HG03045 (cell line): ENCODE measurements at regions not wholly inside any gene's neighbourhood (a gene's known extent, or its start where the extent isn't known, plus 50 kb on each side); places are given as distances from the start of the nearest gene placed in this dataset.

Experiments
- ATAC-seq: cut with Tn5 transposase; IDR thresholded peaks from one replicate; pipeline ENCODE4 v1.9.1; 2021; ENCODE audit warnings: mild to moderate bottlenecking, moderate library complexity; ENCODE audit not compliant: unreplicated experiment

DNA sequence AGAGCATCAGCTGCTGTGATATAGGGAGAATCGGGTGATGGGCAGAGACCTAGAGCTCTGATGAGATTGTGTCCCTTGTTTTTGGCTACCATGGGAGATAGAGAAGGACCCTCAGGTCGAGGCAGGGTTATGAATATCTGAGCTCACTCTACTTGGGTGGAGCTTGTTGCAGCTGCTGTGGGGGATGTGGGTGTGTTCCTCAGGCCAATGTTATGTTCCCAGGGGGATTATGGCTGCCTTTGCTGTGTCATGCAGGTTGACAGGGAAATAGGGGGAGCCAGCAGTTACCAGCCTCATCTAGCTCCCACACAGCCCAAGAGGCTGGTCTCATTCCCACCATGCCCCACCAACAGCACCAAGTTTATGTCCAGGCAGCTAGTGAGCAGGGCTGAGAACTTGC lies 131.5 kb downstream of the TRIM42 start:
- ATAC-seq, result no peak

DNA sequence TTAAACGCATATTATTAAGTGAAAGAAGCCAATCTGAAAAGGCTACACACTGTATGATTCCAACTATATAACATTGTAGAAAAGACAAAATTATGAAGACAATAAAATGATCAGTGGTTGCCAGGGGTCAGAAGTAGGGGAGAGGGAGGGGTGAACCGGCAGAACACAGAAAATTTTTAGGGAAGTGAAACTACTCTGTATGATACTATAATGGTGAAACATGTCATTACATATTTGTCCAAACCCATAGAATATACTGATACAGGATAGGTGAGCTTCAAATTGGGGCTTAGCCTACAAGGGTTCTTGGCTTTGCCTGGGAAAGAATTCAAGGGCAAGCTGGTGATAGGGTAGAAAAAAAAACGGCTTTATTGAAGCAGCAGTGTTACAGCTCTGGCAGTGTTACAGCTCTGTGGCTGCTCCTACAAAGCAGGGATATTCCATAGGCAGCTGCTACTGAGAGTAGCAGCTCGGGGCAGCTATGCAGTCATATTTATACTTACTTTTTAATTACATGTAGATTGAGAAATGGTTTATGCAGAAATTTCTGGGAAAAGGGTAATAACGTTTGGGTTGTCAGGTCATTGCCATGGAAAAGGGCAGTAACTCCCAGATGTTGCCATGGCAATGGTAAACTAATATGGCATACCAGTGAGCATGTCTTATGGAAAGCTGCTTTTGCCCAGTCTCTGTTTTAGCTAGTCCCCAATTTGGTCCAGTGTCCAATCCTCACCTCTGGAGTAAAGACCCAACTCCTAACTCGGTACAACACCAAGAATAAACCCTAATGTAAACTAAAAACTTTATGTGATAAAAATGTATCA lies 125.1 kb upstream of the SLC25A36 start:
- ATAC-seq, result no peak

DNA sequence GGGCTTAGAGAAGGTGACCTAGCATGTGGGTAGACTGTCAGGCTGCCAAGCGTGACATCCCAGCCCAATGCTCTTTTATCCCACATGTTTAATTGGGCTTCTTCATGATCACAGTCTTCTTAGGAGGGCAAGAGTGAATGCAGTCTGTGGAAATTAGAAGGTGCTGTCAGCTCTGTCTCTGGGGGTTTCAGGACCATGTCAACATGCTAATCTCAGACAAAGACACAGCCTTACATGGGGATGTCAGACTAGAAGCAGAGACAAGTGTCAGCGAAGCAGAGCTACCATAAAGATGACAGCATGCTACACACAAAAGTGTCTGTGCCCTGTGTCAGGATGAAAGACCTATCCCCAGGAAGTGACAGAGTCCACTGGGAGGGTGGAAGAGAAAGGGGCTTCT lies 120.1 kb upstream of the SLC25A36 start:
- no peak for ATAC-seq

DNA sequence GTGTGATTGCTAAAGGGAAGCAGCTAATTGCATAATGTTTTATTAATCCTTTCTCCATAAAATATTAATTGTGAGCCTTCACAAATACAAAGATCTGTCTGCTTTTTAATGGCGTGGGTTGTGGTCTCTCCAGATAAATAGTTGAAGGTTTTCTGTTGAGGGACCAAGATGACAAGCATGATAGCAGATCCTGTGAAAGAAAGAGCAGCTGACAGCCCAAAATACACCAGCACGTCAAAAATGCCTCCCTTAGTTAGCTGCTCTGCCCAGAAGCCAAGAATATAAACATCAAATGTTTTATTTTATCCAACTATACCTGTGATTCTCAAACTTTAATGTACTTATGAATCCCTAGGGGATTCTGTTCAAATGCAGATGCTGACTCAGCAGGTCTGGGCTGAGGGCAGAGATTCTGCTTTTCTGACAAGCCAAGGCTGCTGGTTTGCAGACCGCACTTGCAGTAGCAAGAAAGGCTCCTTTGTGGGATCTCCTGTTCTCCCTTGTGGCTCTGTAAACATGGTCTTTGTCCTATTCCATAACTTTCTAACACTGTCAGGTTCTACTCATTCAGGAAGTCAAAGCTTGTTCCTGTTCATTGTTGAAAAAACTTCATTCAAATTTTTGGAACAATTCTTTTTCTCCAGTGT lies 119.1 kb upstream of the SLC25A36 start:
- ATAC-seq, result no peak

DNA sequence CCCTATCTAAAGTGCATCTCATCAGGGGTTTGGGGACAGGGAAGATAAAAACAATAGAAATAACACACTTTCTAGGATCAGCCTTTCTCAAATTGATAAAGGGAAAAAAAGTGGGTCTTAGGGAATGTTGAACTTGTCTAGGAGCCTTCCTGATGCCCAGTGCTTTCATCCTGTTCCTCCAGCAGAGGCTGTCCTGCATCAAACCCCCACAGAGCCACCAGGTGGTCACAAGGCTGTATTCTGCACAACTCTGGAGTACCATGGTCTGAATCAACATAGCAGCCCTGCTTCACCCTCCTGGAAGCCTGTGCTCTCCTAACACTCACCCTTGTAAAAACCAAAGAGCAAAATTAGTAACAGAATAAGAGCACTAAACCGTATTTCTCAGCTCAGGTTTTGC lies 118.5 kb upstream of the SLC25A36 start:
- ATAC-seq, result no peak

DNA sequence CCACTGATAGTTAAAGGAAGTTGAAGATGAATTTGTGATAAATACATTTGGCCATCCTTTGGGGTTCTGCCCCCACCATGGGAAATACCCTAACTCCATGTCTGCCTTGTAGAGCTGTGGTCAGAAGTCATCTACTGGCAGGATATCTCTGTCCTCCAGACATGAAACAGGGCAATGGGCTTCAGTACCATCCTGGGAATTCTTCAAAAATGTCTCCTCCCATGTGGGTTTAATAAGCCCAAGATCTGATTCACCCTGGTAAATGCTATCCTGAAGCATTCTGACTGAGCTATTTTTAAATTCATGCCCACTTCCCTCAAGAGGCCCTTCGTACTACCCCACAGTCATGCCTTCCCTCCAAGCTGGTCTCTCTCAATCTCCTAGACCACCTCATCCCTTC lies 113.7 kb upstream of the SLC25A36 start:
- no peak for ATAC-seq

DNA sequence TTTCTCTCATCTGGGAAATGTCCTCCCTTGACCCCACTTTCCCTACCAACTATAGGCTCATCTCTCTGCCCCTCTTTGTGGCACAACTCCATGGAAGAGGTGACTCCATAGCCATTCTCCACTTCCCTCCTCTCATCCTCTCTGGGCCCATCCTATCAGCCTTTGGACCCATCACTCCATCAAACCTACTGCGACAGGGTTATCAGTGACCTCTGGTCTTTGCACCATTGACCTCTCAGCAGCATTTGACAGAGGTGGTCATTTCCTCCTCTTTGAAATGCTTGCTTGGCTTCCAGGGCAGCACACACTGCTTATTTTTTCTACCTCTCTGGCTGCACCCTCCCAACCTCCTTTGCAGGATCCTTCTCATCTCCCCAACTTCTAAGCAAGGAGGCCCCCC lies 113.1 kb upstream of the SLC25A36 start:
- ATAC-seq, result no peak

DNA sequence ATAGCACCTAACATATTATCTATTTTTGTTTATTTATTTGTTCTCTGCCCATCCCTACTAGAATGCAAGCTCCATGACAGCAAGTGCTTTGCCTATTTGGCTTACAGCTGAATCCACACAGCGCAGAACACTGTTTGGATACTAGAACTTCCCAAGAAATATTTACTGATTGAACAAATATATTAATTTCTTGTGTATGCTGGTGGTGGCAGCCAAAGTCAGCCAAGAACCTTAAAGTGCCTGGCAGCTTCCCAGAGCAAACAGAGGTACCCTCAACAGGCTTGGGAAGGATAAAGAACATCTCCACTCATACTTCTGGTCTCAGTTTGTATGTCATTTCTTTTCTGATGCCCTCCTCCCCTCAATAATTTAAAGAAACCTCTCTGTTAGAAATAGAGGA lies 111.8 kb upstream of the SLC25A36 start:
- no peak for ATAC-seq

DNA sequence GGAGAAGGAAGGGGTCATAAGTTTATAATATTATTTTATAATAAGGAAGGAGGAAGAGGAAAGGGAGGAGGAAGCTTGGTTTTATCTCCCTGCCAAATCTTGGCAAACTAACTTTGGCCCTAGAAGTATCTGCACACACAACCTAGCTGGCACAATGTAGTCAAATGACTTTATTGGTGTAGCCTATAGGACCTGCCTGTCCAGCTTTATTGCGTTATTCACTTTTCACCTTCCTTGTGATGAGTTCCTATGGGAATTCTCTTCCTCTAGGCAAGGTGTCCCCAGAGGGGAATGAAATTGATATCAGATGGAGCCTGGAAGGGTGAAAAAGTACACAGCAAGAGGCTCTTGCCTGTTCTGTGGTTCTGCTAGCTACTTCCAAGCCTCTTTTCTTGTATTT lies 111.2 kb upstream of the SLC25A36 start:
- ATAC-seq, result no peak

DNA sequence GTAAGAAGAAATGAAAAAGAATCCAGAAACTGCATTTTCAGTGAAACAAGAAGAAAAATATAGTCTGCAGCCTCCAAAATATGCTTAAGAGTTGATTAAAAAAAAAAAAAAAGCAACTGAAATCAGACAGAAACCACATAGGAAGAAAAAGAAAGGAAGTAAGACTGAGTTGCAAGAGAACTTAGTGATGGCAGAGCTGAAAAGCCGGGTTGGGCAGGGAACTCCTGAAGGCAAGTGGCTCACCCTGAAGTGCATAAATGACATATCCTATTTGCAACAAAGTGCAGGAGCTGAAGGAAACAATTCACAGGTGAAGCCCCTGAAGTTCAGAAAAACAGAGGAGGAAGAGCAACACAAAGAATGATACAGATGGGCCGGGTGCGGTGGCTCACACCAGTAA lies 108.8 kb upstream of the SLC25A36 start:
- no peak for ATAC-seq

DNA sequence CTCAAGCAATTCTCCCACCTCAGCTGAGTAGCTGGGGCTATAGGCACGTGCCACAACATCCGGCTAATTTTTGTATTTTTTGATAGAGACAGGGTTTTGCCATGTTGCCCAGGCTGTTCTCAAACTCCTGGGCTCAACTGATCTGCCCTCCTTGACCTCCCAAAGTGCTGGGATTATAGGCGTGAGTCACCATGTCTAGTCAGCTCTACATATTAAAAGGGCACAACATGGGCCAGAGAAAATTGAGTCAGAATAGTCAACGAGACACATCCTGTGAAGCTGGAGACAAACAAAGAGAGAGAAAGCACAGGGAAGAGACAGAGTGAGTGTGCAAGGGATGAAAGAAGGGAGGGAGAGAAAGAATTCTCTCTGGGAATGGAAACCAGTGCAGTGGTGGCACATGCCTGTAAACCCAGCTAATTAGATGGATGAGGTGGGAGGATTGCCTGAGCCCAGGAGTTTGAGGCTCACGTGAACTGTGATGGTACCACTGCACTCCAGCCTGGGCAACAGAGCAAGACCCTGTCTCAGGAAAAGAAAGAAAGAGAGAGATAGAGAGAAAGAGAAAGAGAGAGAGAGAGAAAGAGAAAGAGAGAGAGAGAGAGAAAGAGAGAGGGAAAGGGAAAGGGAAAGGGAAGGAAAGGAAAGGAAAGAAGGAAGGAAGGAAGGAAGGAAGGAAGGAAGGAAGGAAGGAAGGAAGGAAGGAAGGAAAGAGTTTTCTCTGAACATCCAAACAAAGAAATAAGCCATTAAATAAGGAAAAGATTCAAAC lies 107.2 kb upstream of the SLC25A36 start:
- ATAC-seq, result no peak

DNA sequence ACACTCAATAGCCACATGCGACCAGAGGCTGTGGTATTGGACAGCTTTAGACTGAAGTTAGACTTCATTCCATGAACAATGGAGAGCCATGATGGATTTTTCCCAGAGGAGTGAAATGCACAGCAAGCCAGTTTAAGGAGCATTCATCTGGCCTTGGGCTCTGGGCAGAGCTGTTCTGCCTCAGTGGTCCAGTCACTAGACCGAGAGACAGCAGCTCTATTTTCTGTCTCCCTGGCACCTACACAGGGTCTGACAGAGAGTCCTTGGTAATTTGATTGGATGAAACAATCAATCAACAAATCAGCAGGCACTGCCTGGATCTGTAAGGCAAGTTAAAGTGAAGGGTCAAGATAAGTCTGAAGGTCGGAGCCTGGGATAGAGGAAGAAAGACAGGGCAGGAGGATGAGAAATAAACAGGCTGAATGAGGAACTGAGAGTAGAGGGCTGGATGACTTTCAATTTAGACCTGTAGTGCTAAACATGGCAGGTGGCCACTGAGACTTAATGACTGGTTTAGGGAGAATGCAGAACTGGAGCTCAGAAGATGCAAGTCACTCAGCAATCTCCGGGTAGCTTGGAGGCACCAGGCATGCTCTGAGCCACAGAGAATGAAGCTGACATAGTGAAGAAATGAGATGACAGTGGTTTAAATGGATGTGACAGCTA lies 98.5 kb upstream of the SLC25A36 start:
- peak; percentile 95 for ATAC-seq

DNA sequence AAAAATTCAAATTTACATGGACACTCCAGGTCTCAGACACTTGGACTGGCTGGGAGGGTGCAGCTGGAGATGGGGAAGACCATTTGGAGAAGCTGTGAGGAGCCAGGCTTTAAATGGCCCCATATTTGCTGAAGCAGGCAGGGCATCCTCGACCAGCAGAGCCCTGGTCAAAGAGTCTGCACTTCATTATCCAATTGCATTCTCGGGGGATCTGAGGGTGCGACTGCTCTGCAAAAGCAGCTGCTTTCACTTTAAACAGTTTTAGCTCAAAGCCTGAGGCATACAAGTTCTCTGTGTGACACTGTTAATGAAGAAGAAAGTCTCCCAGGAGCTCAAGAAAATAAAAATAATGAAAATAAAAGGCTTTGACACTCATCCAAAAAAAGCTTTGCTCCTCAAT lies 98.0 kb upstream of the SLC25A36 start:
- no peak for ATAC-seq

DNA sequence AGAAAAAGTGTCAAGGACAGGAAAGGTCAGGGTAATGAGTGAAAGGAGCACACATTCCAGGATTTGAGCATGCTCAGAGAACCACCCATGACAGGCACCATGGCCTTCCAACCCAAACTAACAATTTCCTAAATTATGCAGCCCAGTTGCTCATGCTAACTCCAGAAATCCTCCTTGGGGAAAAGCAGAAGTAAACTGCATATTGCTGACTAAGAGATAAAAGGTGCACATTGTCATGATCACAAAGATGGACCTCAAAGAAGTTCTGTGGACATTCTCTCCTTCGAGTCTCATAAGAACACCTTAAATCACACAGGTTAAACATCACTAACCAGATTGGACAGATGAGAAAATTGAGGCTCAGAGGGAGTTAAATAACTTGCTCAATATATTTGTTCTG lies 97.6 kb upstream of the SLC25A36 start:
- ATAC-seq, result no peak

DNA sequence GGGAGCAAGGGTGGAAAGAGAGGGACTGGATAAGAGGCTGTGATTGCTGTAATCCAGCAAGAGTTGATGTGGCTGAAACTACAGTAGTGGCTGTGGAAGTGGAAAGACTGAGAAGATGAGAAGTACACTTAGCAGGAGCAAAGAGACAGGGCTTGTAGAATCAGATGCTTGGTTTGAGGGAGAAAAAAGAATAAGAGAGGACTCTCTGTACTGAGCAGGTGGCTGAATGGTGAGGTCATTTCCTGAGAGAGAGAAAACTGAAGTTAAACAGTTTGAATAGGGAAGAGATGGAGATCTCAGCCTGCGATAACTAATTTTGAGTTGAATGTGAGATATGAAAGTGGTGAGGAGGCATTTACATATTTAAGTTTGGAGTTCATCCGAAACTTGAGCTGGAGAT lies 95.8 kb upstream of the SLC25A36 start:
- peak; percentile 34 for ATAC-seq

DNA sequence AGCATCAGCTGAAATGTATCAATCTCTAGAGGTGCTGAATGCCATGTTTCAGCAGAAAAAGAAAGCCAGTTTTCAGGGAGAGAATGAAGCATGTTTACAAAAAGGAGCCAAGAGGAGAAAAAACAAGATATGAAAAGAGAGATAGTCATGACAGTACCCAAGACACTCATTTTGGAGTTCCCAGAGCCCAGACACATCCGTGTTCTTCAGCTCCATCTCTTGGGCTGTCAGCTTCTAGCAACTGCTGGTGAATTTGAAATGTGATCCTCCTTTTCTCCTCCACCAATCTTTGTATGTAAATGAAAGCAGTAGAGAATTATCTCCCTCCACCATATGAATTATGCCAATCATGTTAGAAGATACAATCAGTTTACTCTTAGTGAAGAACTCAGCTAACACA lies 93.0 kb upstream of the SLC25A36 start:
- no peak for ATAC-seq

DNA sequence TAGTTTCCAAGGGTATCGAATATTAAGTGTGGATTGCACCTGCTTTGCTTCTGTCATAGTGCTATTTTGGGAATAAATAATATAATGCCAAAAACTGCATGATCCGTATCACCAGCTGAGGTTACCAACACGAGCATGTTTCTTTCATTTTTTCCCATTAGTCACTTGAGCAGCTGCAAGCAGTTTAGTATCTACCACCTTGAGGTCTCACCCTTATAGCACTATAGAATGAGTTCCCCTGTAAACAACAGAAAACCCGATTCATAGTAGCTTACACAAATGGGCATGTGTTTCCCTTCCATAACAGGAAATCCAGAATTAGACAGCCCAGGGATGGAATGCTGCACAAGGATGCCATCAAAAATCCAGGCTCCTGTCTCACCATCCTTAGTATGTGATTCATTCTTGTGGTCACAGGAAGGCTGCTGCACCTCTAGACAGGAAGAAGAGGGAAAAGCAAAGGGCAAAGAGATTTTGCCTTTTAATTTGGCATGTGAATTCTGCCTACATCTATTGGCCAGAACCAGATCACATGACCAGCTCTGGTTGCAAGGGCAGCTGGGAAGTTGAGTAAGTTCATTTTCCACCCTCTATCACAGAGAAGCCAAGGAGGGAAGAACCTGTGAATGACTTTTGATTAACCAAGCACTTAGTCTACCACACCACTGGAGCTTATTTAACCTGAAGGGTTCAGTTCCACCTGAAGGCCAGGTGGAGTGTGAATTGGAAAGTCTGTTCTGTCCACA lies 91.3 kb upstream of the SLC25A36 start:
- ATAC-seq, result no peak

DNA sequence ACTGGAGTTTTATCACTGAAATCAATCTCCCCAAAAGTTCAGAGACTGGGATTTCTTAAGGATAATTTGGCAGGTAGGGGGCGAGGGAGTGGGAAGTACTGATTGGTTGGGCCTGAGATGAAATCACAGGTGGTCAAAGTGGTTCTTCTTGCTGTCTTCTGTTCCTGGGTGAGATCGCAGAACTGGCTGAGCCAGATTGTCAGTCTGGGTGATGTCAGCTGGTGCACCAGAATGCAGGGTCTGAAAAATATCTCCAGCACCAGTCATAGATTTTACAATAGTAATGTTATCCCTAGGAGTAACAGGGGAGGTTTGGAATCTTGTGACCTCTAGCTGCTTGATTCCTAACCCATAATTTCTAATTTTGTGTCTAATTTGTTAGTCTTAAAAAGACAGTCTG lies 86.7 kb upstream of the SLC25A36 start:
- no peak for ATAC-seq

DNA sequence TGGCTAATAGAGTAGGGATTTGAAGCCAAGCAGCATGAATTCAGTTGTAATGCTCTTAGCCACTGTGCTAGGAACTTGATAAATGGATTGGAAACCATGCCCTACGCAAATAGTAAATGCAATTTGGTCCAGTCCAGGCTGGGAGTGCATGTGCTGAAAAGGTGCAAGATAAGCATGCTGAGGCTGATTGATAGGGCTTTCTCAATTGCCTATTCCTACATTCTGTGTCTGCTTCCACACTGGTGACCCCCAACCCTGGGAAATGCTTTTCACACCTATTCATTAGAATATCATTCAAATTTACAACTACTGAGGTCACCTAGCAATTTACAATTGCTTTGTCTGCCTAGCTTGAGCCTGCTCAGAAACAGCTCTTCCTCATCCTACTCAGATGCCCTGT lies 84.7 kb upstream of the SLC25A36 start:
- no peak for ATAC-seq

DNA sequence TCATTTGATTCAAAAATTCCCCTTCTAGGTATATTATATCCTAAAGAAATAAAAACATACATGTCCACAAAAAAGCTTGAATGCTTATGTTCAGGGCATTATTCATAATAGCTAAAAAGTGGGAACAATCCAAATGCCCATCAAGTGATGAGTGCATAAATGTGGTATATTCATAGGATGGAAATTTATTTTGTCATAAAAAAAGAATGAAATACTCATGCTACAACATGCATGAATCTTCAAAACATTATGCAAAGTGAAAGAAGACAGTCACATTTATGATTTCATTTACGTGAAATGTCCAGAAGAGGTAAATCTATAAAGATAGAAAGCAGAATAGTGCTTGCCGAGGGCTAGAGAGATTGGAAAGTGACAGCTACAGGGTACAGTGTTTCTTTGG lies 83.6 kb upstream of the SLC25A36 start:
- ATAC-seq, result no peak
